ENCODE measurements at regions not wholly inside any gene's neighbourhood (a gene's known extent, or its start where the extent isn't known, plus 50 kb on each side); places are given as distances from the start of the nearest gene placed in this dataset.

- no peak overlapping the region for H3K4me3 ChIP-seq (ENCODE audit: low read depth, low read length)
- no peaks in the 10 kb centered on the region for H3K36me3 ChIP-seq (ENCODE audit: control insufficient read depth in 2 of 2, insufficient read depth in 1 of 2, low read length in 2 of 2)
- H3K27ac ChIP-seq (ENCODE audit: extremely low read depth, low read depth, low read length), result no peak overlapping the region
- H3K4me1 ChIP-seq (ENCODE audit: control insufficient read depth, insufficient read depth, low read length), result no peaks in the 10 kb centered on the region
- ChIA-PET POLR2A (no interaction called here), CTCF (no interaction called here)
- H3K9me3 ChIP-seq (ENCODE audit: control insufficient read depth, insufficient read depth, low read depth, low read length), result no peaks in the 10 kb centered on the region
- TF ChIP-seq ZNF324 (tag by site-specific recombination; IDR thresholded peaks at IDR 0.05), result no peak
- TF ChIP-seq ZNF155 (tag by site-specific recombination; IDR thresholded peaks at IDR 0.05), result no peak
- no peak for TF ChIP-seq ZNF121 (tag by site-specific recombination; IDR thresholded peaks at IDR 0.05)
- no peak for TF ChIP-seq ZNF10 (tag by site-specific recombination; IDR thresholded peaks at IDR 0.05)
- no peak for TF ChIP-seq ZNF335 (tag by site-specific recombination; conservative IDR thresholded peaks at IDR 0.05)
Observed at GRCh38 chr16:87100306-87101058, 216.7 kb downstream of the C16orf95 start.

GRCh38 chr16:87101903-87102302 lies 215.3 kb downstream of the C16orf95 start:
- CTCF ChIA-PET, result no interaction called here
- TF ChIP-seq ZNF449 (tag by site-specific recombination; IDR thresholded peaks at IDR 0.05), result no peak
- TF ChIP-seq REST (tag by site-specific recombination; IDR thresholded peaks at IDR 0.05), result no peak
- TF ChIP-seq ZNF274 (IDR thresholded peaks at IDR 0.05; ENCODE audit: low read length), result no peak
- no peak for TF ChIP-seq ZNF274 (tag by site-specific recombination; IDR thresholded peaks at IDR 0.05; ENCODE audit: borderline replicate concordance)
- no peak for TF ChIP-seq KLF1 (tag by site-specific recombination; IDR thresholded peaks at IDR 0.05)
- no peak for TF ChIP-seq RBAK (tag by site-specific recombination; IDR thresholded peaks at IDR 0.05)
- TF ChIP-seq, protein P1, sequence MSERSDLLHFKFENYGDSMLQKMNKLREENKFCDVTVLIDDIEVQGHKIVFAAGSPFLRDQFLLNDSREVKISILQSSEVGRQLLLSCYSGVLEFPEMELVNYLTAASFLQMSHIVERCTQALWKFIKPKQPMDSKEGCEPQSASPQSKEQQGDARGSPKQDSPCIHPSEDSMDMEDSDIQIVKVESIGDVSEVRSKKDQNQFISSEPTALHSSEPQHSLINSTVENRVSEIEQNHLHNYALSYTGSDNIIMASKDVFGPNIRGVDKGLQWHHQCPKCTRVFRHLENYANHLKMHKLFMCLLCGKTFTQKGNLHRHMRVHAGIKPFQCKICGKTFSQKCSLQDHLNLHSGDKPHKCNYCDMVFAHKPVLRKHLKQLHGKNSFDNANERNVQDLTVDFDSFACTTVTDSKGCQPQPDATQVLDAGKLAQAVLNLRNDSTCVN (tag by site-specific recombination; optimal IDR thresholded peaks at IDR 0.05), result no peak
- TF ChIP-seq, protein P2, sequence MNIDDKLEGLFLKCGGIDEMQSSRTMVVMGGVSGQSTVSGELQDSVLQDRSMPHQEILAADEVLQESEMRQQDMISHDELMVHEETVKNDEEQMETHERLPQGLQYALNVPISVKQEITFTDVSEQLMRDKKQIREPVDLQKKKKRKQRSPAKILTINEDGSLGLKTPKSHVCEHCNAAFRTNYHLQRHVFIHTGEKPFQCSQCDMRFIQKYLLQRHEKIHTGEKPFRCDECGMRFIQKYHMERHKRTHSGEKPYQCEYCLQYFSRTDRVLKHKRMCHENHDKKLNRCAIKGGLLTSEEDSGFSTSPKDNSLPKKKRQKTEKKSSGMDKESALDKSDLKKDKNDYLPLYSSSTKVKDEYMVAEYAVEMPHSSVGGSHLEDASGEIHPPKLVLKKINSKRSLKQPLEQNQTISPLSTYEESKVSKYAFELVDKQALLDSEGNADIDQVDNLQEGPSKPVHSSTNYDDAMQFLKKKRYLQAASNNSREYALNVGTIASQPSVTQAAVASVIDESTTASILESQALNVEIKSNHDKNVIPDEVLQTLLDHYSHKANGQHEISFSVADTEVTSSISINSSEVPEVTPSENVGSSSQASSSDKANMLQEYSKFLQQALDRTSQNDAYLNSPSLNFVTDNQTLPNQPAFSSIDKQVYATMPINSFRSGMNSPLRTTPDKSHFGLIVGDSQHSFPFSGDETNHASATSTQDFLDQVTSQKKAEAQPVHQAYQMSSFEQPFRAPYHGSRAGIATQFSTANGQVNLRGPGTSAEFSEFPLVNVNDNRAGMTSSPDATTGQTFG (tag by site-specific recombination; IDR thresholded peaks at IDR 0.05; ENCODE audit: borderline replicate concordance), result no peak
- TF ChIP-seq, protein P3, sequence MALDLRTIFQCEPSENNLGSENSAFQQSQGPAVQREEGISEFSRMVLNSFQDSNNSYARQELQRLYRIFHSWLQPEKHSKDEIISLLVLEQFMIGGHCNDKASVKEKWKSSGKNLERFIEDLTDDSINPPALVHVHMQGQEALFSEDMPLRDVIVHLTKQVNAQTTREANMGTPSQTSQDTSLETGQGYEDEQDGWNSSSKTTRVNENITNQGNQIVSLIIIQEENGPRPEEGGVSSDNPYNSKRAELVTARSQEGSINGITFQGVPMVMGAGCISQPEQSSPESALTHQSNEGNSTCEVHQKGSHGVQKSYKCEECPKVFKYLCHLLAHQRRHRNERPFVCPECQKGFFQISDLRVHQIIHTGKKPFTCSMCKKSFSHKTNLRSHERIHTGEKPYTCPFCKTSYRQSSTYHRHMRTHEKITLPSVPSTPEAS (tag by site-specific recombination; IDR thresholded peaks at IDR 0.05), result no peak
- no peak for TF ChIP-seq ZNF704 (tag by site-specific recombination; IDR thresholded peaks at IDR 0.05)
- no peak for TF ChIP-seq YY1 (tag by site-specific recombination; IDR thresholded peaks at IDR 0.05)
- TF ChIP-seq KLF7 (tag by site-specific recombination; IDR thresholded peaks at IDR 0.05; ENCODE audit: borderline replicate concordance), result no peak
- no peak for TF ChIP-seq ZFHX2 (tag by site-specific recombination; conservative IDR thresholded peaks at IDR 0.05)
- no peak for TF ChIP-seq ZNF664 (tag by site-specific recombination; IDR thresholded peaks at IDR 0.05)
- TF ChIP-seq AEBP2 (tag by site-specific recombination; IDR thresholded peaks at IDR 0.05; ENCODE audit: borderline replicate concordance), result no peak
- TF ChIP-seq ZNF610 (tag by site-specific recombination; IDR thresholded peaks at IDR 0.05; ENCODE audit: borderline replicate concordance), result no peak
- TF ChIP-seq ZNF350 (tag by site-specific recombination; IDR thresholded peaks at IDR 0.05), result no peak

More at GRCh38 chr16:87101903-87102302, 215.3 kb downstream of the C16orf95 start:
- H3K4me3 ChIP-seq (ENCODE audit: low read depth, low read length), result no peak overlapping the region
- no peaks in the 10 kb centered on the region for H3K36me3 ChIP-seq (ENCODE audit: control insufficient read depth in 2 of 2, insufficient read depth in 1 of 2, low read length in 2 of 2)
- H3K4me1 ChIP-seq (ENCODE audit: control insufficient read depth, insufficient read depth, low read length), result no peaks in the 10 kb centered on the region
- no peaks in the 10 kb centered on the region for H3K9me3 ChIP-seq (ENCODE audit: control insufficient read depth, insufficient read depth, low read depth, low read length)
- no peak overlapping the region for H3K27ac ChIP-seq (ENCODE audit: extremely low read depth, low read depth, low read length)
- POLR2A ChIA-PET, result interaction anchor here (0.6 kb wide), 1 partner anchor 762 kb away, joined by 4 read pairs; no protein-coding TSS in a partner anchor
